ENCODE measurements at regions not wholly inside any gene's neighbourhood (a gene's known extent, or its start where the extent isn't known, plus 50 kb on each side); places are given as distances from the start of the nearest gene placed in this dataset.
"Not testable (repeated sequence)": the region's sequence is repeated elsewhere in the genome, so short reads cannot be mapped to it uniquely, and the experiment has no call there.

DNA sequence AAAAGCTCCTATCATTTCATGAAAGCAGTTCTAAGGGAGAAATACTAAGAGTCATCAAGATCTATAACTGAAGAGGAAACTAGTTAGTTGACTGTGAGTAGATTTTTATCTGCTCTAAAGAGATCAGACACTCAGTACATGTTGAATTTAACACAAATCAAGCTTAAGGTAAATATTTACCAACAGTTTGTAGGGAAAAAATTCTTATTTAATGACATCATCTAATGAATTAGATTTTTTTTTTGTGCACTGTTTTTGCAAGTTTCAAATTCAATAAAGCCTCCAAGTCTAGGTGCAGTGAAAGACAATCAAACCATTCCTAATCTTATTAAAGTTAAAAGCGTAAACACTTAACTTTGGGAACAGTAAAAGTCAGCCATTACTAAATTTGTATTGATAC, 93.0 kb upstream of the PRKD1 start:
- H3K4me3 ChIP-seq (replicated peaks in 1 of 2; ENCODE audit: low read depth in 2 of 2, low read length in 2 of 2) = no peak overlapping the region
- TF ChIP-seq, protein P1, sequence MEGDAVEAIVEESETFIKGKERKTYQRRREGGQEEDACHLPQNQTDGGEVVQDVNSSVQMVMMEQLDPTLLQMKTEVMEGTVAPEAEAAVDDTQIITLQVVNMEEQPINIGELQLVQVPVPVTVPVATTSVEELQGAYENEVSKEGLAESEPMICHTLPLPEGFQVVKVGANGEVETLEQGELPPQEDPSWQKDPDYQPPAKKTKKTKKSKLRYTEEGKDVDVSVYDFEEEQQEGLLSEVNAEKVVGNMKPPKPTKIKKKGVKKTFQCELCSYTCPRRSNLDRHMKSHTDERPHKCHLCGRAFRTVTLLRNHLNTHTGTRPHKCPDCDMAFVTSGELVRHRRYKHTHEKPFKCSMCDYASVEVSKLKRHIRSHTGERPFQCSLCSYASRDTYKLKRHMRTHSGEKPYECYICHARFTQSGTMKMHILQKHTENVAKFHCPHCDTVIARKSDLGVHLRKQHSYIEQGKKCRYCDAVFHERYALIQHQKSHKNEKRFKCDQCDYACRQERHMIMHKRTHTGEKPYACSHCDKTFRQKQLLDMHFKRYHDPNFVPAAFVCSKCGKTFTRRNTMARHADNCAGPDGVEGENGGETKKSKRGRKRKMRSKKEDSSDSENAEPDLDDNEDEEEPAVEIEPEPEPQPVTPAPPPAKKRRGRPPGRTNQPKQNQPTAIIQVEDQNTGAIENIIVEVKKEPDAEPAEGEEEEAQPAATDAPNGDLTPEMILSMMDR (IDR thresholded peaks at IDR 0.05; ENCODE audit: low read depth, low read length) = no peak
- DNase-seq (ENCODE audit: low read depth in 2 of 2) = no peak

DNA sequence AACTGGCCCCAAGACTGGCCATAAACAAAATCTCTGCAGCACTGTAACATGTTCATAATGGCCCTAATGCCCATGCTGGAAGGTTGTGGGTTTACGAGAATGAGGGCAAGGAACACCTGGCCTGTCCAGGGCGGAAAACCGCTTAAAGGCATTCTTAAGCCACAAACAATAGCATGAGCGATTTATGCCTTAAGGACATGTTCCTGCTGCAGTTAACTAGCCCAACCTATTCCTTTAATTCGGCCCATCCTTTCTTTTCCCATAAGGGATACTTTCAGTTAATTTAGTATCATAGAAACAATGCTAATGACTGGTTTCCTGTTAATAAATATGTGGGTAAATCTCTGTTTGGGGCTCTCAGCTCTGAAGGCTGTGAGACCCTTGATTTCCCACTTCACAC, 95.7 kb upstream of the PRKD1 start:
- DNase-seq (ENCODE audit: low read depth in 2 of 2) = not testable (repeated sequence)

DNA sequence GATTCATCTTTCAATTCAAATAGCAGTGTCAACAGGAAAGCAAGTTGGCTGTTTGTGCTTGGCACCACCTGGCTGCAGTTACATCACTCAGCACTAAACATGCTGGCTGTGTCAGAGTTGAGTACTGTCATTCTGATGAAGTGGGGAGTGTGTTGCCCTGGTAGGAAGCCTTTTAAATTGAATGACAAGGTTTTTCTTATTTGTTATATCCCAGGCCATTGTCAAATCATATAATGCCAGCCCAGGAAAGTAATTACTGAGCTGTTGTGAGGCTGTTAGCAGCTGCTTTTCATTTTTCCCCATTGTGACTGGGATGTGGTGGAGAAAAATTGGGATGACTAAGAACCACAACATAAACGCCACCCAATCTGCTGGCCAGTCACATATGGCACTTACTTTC, 106.5 kb upstream of the PRKD1 start:
- TF ChIP-seq, protein P1 (IDR thresholded peaks at IDR 0.05; ENCODE audit: low read depth, low read length) = no peak
- peak in 1 of 2 donors; percentile 6 for DNase-seq (ENCODE audit: low read depth in 2 of 2)

More for the DNA sequence above, 95.7 kb upstream of the PRKD1 start:
- H3K4me3 ChIP-seq (replicated peaks in 1 of 2; ENCODE audit: low read depth in 2 of 2, low read length in 2 of 2) = not testable (repeated sequence)

DNA sequence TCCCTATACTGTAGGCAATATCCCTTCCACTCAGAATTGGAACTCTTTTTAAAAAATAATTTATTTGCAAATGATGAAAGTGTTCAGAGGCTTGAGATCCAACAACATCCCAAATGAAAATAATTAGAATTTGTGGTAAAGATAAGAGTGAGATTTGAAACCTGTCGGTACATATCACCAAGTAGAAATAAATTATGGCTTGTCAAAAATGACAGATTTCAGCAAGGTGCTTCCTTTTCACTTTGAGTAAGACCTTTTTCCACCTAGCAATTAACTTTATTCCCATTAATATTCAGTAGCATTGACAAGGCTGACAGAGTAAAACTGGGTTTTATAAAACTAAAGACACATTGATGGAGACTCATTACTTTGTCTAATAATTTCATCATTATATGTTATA, 107.7 kb upstream of the PRKD1 start:
- DNase-seq (ENCODE audit: low read depth in 2 of 2) = no peak
- TF ChIP-seq, protein P1 (IDR thresholded peaks at IDR 0.05; ENCODE audit: low read depth, low read length) = no peak
- H3K4me3 ChIP-seq (replicated peaks in 1 of 2; ENCODE audit: low read depth in 2 of 2, low read length in 2 of 2) = no peak overlapping the region

More for the DNA sequence above, 106.5 kb upstream of the PRKD1 start:
- no peak overlapping the region for H3K4me3 ChIP-seq (replicated peaks in 1 of 2; ENCODE audit: low read depth in 2 of 2, low read length in 2 of 2)

DNA sequence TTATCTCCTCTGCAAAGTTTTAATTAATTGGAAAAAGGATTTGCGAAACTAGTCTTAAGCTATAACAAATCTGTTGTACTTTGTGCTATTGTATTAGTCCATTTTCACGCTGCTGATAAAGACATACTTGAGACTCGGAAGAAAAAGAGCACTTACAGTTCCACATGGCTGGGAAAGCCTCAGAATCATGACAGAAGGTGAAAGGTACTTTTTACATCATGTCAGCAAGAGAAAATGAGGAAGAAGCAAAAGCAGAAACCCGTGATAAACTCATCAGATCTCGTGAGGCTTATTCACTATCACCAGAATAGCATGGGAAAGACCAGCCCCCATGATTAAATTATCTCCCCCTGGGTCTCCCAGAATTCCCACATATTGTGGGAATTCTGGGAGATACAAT, 118.1 kb upstream of the PRKD1 start:
- DNase-seq (ENCODE audit: low read depth in 2 of 2) = no peak
- H3K4me3 ChIP-seq (replicated peaks in 1 of 2; ENCODE audit: low read depth in 2 of 2, low read length in 2 of 2) = no peak overlapping the region
- TF ChIP-seq, protein P1 (IDR thresholded peaks at IDR 0.05; ENCODE audit: low read depth, low read length) = no peak

DNA sequence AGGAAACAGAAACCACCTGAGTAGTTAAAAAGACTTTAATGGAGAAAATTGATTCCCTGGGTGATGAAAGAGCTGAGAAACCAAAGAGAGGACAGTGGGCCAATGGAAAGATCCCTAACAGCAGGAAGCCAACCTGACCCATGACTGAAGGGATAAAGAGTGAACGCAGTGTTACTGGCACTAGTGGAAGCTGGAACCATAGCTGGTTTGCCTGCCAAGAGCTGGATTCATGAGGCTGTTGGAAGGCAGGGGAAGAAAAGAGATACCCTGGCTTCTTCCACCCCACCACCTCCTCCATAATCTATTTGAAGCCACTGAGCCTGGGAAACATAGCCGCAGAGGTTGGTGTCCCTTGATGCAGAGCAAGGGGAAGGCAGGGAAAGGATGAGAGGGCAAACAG, 125.5 kb upstream of the PRKD1 start:
- H3K4me3 ChIP-seq (replicated peaks in 1 of 2; ENCODE audit: low read depth in 2 of 2, low read length in 2 of 2) = no peak overlapping the region
- TF ChIP-seq, protein P1 (IDR thresholded peaks at IDR 0.05; ENCODE audit: low read depth, low read length) = no peak
- no peak for DNase-seq (ENCODE audit: low read depth in 2 of 2)

DNA sequence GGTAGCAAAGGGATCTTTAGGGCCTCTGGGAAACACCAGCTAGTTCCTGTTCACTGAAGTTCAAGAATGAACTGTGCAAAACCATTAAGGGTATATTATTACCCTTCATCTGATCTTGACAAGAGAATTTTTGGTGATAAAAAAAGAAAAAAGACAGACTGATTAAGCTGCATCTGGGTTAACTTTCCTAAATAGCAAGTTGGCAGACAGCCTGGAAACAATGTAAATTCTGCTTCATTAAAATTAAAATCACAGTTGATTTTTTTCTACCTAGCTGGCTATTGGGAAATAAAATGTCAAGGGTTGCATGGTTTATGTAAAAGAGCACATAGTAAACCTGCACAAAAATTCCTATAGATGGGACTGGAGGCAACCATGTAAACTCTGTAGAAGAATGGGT, 126.6 kb upstream of the PRKD1 start:
- no peak for DNase-seq (ENCODE audit: low read depth in 2 of 2)
- H3K4me3 ChIP-seq (replicated peaks in 1 of 2; ENCODE audit: low read depth in 2 of 2, low read length in 2 of 2) = no peak overlapping the region
- TF ChIP-seq, protein P1 (IDR thresholded peaks at IDR 0.05; ENCODE audit: low read depth, low read length) = no peak

Data from cardiac fibroblast (primary cell).